ENCODE measurements at regions not wholly inside any gene's neighbourhood (a gene's known extent, or its start where the extent isn't known, plus 50 kb on each side); places are given as distances from the start of the nearest gene placed in this dataset.

- DNase-seq: no peak
Observed at GRCh38 chr2:221675201-221675908, 103.3 kb upstream of the EPHA4 start.

GRCh38 chr2:221674446-221674845 lies 102.3 kb upstream of the EPHA4 start:
- DNase-seq: no peak

GRCh38 chr2:221673248-221673647 lies 101.1 kb upstream of the EPHA4 start:
- DNase-seq: no peak

GRCh38 chr2:221671515-221671914 lies 99.4 kb upstream of the EPHA4 start:
- no peak for DNase-seq

GRCh38 chr2:221662689-221663391 lies 90.7 kb upstream of the EPHA4 start:
- DNase-seq: no peak

- no peak for DNase-seq
Observed at GRCh38 chr2:221657806-221658205, 85.7 kb upstream of the EPHA4 start.

GRCh38 chr2:221655300-221655699 lies 83.2 kb upstream of the EPHA4 start:
- DNase-seq: no peak

GRCh38 chr2:221653182-221653581 lies 81.1 kb upstream of the EPHA4 start:
- no peak for DNase-seq

- DNase-seq: peak; percentile 13
Observed at GRCh38 chr2:221649051-221649775, 77.1 kb upstream of the EPHA4 start.

- DNase-seq: no peak
Observed at GRCh38 chr2:221642447-221642846, 70.3 kb upstream of the EPHA4 start.

- no peak for DNase-seq
Observed at GRCh38 chr2:221641181-221641871, 69.2 kb upstream of the EPHA4 start.

- DNase-seq: no peak
Observed at GRCh38 chr2:221640686-221641085, 68.6 kb upstream of the EPHA4 start.

GRCh38 chr2:221637851-221638250 lies 65.7 kb upstream of the EPHA4 start:
- no peak for DNase-seq

GRCh38 chr2:221635949-221636348 lies 63.8 kb upstream of the EPHA4 start:
- DNase-seq: peak; percentile 2

GRCh38 chr2:221629468-221629867 lies 57.4 kb upstream of the EPHA4 start:
- DNase-seq: no peak

- no peak for DNase-seq
Observed at GRCh38 chr2:221624475-221624874, 52.4 kb upstream of the EPHA4 start.

All from NCI-H1092 (cell line).